GOT3 (cell line): ENCODE measurements at regions not wholly inside any gene's neighbourhood (a gene's known extent, or its start where the extent isn't known, plus 50 kb on each side); places are given as distances from the start of the nearest gene placed in this dataset.
"Not testable (repeated sequence)": the region's sequence is repeated elsewhere in the genome, so short reads cannot be mapped to it uniquely, and the experiment has no call there.

Experiments used
- DNase-seq: peaks from one replicate; lab custom pipeline; 2025; ENCODE audit warnings: mixed read lengths; lab: John Stamatoyannopoulos, UW

DNA sequence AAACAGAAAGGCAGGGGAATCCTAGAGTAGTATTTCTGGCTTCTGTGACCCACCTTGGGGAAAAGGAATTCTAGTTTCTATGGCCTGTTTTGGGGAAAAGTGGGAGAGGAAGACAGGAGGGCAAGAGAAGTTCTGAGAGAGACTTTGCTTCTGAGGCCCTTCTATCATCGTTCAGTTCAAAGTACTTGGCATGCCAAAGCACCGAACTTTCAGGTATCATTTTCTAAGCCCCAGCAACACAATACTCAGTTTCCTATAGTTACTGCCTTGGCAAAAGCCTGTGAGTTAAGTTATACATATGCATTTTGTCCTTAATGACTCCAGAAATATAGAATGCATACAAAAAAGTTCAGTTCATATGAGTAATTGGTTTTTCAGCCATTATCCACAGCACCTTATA is 74.1 kb upstream of the CHD2 start:
- DNase-seq = no peak

DNA sequence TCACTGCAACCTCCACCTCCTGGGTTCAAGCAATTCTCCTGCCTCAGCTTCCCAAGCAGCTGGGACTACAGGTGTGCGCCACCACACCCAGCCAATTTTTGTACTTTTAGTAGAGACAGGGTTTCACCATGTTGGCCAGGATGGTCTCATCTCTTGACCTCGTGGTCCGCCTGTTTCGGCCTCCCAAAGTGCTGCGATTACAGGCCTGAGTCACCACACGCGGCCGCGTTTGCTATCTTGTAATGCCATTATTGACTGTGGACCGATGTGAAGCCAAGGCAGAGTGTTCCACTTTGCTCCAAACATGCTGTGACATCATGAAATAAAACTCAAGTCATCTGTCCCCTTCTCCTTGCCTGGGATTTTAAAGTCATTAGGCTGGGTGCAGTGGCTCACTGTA is 72.1 kb upstream of the CHD2 start:
- DNase-seq = not testable (repeated sequence)

- DNase-seq = no peak
Measured at GRCh38 chr15:92829875-92830274, 70.2 kb upstream of the CHD2 start.

DNA sequence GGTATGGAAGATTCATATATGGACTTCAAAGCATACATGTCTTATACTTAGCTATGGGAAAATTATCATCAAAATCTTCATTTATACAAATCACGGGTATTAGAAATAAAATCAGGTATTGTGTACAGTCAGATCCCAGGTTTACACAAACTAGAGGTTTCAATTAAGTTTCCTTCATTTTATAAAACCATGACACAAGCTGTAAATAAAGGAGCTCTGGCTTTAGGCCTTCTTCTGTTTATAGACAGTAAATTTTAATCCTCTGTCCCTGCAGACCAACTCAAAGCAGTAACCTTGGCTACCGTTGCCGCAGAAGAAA is 68.8 kb upstream of the CHD2 start:
- no peak for DNase-seq

GRCh38 chr15:92831655-92832328 is 68.3 kb upstream of the CHD2 start:
- peak; percentile 59 for DNase-seq

GRCh38 chr15:92833106-92833433 is 67.1 kb upstream of the CHD2 start:
- no peak for DNase-seq

GRCh38 chr15:92833493-92834271 is 66.4 kb upstream of the CHD2 start:
- DNase-seq = no peak

- DNase-seq = no peak
Measured at GRCh38 chr15:92839696-92840095, 60.4 kb upstream of the CHD2 start.

DNA sequence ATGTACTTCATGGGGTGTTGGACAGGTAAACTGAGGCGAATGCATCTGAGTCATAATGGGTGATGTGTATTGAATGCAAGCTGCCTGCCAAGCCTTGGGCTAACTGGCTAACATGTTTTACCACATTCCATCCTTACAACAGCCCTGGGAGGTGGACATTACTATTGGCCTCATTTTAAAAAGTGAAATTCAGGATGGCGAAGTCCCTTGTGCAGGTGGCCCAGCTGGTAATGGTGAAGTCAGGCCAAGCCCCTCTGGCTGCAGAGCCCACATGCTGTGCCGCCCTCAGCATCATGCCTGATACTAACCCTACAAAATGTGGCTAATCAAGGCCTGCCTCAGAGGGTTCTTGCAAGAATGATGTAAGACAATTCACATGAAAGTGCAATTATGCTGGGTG is 60.0 kb upstream of the CHD2 start:
- DNase-seq = no peak

DNA sequence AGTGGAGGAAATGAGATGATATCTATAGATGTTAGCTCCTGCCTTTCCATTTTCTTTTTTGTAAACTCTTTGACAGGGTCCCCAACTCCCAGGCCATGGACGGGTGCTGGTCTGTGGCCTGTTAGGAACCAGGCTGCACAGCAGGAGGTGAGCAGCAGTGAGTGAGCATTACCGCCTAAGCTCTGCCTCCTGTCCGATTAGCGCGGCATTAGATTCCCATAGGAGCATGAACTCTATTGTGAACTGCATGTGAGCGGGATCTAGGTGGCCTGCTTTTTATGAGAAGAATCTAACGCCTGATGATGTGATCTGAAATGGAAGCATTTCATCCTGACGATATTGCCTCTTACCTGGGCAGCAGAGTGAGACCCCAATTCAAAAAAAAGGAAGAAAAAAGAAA is 56.8 kb upstream of the CHD2 start:
- no peak for DNase-seq

- no peak for DNase-seq
Measured at GRCh38 chr15:92843814-92844213, 56.3 kb upstream of the CHD2 start.

GRCh38 chr15:92845126-92845508 is 55.0 kb upstream of the CHD2 start:
- DNase-seq = no peak

DNA sequence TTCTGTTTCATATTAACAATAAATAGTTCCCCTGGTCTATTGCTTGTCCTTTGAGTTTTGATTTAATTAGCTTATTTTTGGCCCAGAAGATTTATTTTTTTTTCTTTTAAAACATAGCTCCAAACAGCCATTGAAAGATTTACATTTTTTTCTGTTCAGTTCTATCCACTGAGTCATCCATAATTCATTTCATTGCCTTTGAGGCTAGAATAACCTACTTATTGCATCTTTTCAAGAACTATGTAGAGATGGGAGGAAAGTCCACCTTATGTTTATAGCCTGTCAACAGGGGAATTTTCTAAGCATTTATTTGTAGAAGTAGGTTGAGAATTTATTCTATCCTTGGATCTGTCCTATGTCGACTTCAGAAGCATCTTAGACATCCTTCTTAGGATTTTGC is 53.4 kb upstream of the CHD2 start:
- no peak for DNase-seq

GRCh38 chr15:92847841-92848240 is 52.3 kb upstream of the CHD2 start:
- no peak for DNase-seq

GRCh38 chr15:92848464-92848851 is 51.7 kb upstream of the CHD2 start:
- no peak for DNase-seq

GRCh38 chr15:92848852-92849598 is 51.1 kb upstream of the CHD2 start:
- DNase-seq = no peak

DNA sequence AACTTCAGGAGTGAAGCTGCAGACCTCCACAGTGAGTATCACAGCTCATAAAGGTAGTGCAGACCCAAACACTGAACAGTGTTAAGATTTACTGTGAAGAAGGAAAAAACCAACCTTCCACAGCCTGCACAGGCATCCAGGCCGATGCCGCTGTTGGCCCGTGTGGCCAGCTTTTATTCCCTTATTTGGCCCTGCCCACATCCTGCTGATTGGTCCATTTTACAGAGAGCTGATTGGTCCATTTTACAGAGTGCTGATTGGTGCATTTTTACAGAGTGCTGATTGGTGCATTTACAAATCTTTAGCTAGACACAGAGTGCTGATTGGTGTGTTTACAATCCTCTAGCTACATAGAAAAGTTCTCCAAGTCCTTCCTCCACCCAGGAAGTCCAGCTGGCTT is 49.9 kb upstream of the CHD2 start:
- not testable (repeated sequence) for DNase-seq
